ENCODE measurements at regions not wholly inside any gene's neighbourhood (a gene's known extent, or its start where the extent isn't known, plus 50 kb on each side); places are given as distances from the start of the nearest gene placed in this dataset.

DNA sequence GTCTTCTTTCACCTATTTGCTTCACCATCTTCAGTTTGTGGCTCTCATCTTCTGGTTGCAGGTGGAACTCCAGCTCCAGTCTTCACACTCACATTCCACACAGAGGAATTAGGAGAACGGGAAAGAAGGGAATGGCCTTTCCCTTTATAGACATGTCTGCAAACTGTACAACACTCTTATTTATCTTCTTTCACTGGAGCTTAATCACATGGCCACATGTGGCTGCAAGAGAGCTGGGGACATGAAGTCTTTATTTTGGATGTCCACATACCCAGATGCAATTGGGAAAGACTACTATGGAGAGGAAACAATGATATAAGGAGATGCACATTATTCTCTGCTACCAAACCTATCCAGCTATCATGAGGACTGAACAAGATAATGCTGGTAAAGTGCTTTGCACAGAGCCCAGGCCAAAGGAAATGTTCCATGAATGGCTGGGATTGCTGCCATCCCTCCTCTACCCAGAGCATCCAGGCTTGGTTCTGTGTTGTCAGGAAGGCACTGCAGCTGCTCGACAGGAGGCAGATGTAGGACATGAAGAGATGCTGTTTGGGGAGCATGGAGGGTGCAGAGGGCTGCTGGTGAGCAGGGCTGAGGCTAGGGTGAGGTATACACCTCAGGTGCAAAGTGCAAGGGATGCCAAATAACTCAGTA lies 183.8 kb upstream of the TBX20 start:
- no peak for DNase-seq

DNA sequence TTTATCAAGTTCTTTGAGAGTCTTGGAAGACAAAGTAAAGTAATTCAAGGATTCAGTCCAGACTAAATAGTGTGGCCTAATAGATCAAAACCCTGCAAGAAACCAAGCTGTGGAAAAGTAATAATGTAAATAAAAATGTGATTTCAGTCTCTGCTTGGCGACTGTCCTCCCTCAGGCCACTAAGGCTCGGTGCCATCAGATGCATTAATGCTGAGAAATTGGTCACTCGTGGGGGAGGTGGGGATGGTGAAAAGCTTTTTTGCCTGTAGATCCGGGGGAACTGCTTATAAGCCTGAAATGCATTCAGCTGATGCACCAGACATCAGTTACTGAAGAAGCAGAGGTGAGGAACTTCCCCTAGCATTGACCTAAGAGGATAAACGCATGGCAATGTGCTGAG lies 182.6 kb upstream of the TBX20 start:
- DNase-seq: no peak

DNA sequence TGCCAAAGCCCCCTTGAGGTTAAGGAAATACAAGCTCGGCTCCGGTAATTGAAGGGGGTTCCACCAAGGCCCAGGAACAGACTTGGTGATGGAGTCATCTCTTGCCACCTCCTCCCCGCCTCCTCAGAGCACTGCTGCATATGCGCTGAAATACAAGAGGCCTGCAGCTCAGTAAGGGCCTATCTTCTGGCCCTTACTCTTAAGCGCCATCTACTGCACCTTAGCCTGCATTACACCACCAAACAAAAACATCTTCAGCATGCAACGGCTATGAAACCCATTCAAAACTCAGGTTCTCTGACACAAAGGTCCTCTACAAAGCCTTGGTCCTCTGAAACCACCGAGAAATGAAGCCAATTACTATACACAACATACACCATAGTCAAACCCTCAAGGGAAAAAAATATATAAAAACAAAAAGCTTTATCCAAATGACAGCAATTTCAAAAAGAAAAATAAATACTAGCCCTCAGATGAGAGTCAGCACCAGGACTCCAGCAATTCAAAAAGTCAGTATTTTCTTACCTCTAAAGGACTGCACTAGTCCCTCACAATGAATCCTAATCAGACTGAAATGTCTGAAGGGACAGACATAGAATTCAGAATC lies 176.8 kb upstream of the TBX20 start:
- DNase-seq: peak in 1 of 2 experiments; percentile 5

DNA sequence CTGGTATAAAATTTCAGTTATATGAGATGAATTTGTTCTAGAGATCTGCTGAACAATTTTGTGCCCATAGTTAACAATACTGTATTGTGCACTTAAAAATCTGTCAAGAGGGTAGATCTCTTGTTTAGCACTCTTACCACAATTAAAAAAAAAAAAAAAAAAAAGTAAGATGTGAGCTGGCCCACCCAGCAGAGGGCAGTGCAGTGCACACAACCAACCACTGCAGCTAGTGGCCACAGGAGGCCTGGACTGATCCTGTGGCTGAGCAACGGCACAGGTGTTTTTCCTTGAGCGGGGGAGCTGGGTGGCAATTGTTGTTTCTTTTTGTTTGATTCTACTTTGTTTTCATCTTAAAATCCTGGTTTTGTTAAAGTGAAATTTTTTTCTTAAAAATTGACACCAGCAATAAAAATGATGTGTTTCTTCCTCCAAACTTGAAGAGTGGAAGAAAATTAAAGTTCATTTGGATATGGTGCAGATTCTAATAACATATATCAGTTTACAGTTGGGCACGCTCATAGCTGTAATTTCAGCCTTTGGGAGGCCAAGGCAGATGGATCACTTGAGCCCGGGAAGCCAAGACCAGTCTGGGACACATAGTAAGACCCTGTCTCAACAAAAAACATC lies 171.1 kb upstream of the TBX20 start:
- peak; percentile 5 to 24 for DNase-seq

DNA sequence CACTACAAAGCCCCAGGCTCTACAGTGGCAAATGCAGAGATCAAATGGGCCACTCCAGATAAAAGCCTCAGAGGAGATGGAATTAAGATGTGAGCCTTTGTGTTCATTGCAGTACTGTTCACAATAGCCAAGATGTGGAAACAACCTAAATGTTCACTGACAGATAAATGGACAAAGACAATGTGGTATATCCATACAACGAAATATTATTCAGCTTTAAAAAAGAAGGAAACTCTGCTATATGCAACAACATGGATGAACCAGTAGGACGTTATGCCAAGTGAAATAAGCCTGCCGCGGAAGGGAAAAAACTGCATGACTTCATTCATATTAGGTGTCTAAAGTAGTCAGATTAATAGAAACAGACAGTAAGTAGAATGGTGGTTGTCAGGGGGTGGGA lies 170.5 kb upstream of the TBX20 start:
- no peak for DNase-seq

DNA sequence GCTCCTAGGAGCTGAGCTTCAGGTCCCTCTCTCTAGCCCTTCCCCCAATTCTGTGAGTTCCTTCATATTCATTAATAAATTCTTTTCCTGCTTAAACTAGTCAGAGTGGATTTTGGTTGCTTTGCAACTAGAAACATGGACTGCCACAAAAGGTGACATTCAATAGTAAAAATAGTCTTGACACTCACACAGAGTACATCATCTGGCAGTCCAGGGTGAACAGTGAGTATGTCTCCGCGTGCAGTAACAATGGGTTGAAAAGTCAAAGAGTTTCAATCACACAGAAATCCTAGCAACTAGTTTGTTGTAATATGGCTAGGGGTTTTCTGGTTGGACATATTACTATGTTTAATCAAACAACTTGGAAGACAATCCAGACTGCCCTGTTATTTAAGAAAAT lies 168.8 kb upstream of the TBX20 start:
- DNase-seq: no peak

DNA sequence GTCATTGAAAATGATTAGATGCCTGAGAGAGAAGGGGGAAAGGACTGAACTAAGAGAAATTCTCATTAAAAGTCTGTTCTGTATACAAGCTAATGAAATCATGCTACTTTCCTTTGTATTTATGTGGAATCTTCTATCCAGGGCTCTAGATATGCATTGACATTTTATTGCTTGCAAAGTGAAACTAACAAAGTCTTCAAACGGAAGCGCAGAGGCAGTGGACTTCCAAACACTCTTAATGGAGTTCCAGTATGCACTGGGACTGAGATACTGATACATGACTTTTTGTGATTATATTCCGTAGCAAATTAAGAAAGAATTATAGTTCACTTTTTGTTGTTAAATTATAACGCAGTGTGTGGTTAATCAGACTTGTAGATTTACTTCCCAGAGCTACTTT lies 166.8 kb upstream of the TBX20 start:
- DNase-seq: no peak

DNA sequence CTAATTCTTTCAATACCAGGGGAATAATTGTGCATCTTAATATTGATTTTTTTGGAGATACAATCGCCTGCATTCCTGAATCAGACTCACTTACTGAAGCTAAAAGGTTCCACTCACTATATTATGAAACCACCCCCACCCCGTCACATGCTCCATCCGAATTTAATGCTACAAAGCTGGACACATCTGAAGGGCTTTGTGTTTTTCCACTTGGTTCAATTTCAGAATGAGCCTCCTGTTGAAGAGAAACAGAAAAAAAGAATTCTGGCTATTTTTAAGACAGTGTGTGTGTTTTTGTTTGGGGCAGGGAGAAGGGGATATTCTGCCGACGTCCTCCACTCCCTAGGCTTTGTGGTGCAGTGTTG lies 165.5 kb upstream of the TBX20 start:
- no peak for DNase-seq

DNA sequence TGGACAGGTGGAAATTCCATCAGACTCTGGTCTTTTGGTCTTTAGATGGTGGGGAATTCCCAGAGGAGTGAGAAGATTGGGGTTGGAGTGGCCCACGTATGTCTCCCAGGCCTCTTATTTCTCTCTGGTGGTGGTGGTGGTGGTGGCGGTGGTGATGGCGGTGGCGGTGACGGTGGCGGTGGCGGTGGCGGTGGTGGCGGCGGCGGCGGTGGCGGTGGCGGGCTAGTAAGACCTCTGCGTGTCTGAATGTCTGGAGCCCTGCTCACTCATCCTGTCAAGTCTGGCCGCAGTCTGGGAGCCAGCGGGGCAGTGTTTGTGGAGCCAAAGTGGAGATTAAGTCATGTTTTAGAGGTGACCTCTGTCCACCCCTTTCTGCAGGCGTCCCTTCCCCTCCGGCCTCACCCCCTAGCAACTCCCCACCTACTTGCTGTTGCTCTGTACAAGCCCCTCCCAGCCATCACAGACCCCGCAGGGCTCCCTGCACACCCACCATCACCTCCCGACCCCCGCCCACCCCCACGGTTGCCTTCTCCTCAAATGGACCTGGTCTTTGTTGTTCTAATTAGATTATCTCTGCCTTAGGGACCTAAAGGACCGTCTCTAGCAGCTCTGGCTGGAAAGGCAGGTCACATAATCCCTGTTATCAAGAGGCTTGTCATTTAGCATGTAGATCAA lies 165.0 kb upstream of the TBX20 start:
- no peak for DNase-seq

DNA sequence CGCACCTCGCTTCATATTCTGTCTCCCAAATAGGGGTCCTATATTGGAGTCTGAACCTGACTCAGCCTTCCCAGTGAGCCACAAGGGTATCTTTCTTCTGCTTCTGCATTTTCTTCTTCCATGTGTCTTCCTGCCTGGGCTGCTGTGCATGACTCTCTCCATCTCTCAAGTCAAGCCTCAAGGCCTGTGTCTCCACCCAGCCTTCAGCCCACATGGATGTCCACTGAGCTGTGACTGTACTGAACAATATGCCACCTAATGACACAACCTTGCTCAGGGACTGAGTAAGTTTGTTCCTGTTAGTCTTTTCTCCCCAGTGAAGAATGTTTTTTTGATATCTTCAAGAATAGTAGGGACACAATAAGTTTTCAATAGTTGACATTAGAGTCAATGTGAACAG lies 162.7 kb upstream of the TBX20 start:
- no peak for DNase-seq

DNA sequence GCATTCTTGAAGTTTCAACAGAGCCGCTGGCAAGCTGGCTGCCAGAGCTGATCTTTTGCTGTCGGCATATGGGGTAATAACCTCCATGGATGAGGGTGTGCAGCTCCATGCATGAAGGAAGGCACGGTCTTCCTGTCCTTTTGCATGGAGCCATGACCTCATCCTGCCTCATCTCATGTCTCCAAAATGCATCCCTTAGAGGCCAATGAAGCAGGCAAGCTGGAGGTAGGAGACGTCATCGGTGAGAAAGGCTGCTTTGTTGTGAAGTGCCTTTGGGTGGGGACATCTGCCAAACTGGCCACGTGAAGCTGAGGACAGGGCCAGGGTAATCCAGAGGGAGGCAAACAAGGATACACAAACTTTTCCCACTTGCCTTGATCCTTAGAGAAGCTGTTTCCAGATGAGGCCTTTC lies 161.5 kb upstream of the TBX20 start:
- no peak for DNase-seq

DNA sequence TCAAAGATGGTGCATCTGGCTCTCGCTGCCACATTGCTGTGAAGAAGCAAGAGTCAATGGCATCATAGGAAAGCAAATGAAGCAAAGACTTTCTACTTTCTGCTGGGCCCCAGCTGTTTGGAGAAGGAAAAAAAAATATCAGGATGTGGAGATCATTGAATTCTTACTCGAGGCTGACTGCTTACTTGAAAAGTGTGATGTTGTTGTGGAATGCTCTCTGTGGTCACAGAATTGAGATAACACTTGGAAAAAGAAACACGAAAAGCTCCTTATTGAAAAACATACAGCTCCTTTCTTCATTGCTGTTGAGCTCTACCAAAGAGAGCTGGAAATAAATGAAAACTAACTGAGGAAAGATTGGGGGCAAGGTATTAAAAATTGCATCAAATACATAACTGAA lies 157.4 kb upstream of the TBX20 start:
- no peak for DNase-seq

DNA sequence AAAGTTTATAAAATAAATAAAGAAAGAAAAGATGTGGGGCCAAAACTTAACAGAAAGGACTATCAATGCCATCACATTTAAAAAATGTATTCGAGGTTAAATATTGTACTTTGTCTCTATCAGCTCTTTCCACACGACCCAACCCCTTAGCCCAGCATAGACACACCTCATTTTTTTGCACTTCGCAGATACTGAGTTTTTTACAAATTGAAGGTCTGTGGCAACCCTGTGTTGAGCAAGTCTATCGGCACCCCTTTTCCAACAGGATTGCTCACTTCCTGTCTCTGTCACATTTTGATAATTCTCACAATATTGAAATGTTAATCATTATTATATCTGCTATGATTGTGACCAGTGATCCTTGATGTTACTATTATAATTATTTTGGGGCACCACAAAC lies 151.6 kb upstream of the TBX20 start:
- DNase-seq: no peak

DNA sequence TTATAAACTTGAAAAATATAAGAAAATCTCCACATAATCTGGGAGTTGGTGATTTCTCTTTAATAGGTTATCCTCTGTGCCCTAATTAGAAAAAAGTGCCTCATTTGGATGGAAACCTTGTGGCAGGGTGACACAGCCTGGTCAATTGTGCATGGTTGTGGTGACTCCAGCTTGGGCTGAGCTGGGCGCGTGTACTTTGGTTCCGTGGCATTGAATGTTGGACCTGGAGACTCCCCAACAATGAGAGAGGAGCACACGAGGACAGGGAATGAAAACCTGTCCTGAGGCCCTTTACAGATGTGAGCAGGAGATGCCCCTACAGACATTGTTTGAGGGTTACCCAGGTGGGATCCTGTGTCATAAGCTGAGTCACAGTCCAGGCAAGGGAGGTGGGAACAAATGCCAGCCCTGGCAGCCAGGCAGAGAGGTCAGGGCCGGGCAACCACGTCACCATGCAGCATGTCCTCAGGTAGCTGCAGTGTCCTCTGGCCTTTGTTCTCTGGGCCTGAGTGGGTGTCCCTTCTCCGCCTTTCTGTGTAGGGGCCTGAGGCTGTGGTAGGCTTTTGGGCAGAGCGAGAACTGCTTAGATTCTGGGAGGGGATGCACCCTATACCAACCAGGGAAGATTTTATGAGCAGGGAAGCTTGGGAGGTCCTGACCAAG lies 147.4 kb upstream of the TBX20 start:
- no peak for DNase-seq

DNA sequence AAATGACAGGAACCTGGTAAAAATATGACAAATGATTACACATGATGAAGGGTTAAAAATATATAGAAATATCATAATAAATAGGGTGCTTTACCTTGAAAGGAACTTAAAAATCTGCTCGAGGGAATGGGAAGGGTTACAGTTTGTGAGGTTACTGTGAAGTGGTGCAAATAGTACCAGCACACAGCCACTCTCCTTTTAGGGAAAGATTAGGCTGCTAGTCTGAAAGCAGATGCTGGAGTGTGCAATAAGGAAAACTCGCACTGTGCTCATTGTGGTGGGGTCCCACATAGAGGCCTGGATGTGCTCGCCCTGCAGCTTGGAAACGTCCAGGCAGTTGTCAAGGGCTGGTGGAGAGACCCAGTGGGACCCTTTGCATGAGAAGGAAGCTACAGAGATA lies 145.9 kb upstream of the TBX20 start:
- DNase-seq: no peak

DNA sequence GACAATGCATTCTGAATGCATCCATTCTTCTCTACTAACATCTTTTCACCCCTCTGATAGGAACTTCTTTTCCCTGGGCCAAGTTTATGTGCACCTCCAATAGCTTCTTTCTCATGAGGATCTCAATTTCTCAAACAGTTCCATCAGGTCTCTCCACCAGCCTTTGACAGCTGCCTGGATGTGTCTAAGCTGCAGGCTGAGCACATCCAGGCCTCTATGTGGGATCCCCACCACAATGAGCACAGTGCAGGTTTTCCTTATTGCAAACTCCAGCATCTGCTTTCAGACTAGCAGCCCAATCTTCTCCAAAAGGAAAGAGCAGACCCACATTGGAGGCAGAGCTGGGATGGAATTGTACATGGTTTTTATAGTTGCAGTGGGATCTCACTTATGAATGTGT lies 145.3 kb upstream of the TBX20 start:
- no peak for DNase-seq

DNA sequence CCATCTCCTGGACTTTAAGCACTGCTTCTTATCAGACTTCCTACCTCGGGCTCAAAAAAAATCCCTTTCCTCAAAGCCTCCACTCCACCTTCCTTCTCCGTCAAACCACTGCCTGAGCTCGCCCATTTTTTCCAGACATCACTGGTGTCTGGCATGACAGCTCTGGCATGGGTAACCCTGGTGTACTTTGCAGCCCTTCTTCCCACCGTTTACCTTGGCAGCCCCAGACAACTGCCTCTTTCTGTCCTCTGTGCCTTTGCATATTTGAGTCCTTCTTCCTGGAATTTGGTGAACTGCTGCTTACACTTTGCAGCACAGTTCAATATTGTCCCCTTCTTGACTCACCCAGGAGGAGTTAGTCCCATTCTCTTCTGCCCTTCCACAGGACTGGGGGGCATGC lies 144.6 kb upstream of the TBX20 start:
- DNase-seq: no peak

DNA sequence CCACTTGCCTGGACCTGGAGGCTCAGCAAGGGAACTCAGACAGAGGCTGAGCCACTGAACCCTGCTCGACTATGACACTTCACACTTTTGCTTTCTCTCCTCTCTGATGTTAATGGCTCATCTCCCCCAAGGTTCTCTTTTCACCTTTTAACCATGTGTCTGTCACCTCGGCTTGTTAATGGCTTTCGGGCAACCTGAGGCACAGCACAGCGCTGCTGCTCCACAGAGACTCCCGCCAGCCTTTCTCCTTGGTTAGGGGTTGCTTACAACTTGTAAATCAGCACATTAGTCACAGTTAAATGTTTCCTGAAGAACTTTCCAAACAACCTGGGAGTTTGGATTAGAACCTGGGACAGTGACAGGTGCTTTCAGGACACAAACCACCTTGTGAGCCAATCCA lies 136.2 kb upstream of the TBX20 start:
- DNase-seq: no peak

DNA sequence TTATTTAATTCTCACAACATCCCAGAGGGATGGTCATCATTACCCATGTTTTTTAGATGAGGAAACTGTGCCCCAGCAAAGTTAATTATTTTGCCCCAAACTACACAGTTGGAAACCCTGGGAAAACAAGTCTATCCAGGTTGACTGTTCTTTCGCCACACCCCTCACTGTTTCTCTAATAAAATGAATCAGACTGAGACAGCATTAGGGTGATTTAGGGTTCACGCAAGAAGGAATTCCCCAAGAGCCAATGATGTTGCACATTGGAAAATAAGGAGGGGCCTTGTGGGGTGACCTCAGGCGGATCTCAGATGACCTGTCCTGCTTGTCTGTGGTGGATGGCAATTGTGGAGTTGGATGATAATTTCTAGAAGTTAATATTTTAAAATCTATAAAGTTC lies 135.7 kb upstream of the TBX20 start:
- no peak for DNase-seq

DNA sequence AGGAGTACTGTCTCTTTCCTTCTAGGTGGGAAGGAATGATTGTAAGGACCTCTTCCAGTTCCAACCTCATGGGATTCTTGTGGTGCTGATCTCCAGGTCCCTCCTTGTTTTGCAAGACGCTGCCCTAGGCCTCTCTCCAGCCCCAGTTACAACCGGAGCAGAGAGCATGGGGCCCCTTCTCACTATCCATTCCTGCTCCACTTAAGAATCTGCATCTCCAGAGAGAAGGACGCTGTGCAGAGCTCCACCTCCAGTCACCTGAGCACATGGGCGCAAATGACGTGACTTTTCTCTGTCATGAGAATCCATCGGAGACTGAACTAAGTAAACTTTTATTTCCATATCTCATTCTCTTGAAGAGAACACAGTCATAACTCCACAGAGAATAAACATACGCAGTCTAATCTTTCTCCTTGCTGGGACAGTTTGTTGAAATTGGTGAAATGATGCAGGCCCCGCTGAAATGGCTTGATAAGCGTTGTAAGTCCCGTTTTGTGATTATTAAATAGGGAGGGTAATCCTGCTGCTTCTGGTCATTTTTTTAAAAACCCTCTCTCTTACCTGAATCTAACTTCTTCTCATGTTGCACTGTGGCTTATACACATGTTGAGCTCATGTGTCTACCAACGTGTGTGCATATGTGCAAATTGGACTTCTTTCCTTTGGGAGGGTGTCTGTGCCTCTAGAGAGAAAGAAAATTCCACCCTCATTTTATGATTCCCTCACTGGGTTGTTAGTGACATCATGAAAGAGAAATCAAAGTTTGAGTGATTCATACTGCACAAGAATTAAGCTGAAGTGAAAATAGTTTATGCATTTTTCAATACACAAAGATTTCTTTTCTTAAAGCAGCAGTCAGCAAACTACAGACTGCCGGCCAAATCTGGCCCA lies 133.2 kb upstream of the TBX20 start:
- no peak for DNase-seq

DNA sequence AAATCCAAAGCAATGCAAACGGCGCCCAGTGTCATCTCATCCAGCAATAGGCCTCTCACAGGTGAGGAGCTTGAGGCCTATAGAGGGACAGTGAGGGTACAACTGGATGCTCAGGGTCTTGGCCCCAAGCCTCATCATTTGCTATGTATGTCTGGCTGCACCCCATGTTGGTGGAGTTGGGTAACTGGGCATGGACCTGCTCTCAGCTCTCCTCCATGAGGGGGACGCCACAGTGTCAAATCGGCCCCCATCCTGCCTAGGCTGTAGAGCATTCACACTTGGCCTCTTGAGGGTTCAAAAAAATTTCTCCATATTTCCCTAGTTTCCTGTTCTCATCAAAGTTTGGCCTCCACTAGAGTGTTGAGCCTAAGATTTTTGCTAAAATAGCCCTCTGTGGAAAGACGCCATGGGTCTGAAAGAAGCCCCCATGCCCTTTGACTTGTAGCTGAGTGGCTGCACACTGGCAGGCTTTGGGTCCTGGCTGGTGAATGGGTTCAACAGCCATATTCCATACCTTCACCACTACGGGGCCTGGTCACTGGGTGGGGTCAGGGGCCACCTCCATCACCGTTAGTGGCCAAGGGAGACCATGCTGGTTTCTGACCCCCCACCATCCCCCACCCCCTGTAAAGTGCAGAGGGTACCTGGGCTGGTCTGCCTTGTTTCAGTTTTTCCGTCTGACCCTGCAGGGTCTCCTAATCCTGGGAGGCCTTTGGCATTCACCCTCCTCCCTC lies 132.3 kb upstream of the TBX20 start:
- DNase-seq: no peak
